Tibial nerve (tissue), 4 donors: ENCODE measurements at regions not wholly inside any gene's neighbourhood (a gene's known extent, or its start where the extent isn't known, plus 50 kb on each side); places are given as distances from the start of the nearest gene placed in this dataset.

Experiments
- DNase-seq, 2 donors: peaks; one replicate each; pipeline ENCODE4 v3.0.0-alpha.2; 2019; ENCODE audit warnings: low spot score in 2 of 2
- H3K27ac ChIP-seq, 4 donors: fragments of 200-600 bp; sonication (generic) in 3 of 4; one replicate each; pipeline ENCODE4 v1.5.1; 2017 to 2019; ENCODE audit warnings: mild to moderate bottlenecking in 1 of 4
- H3K27me3 ChIP-seq, 2 donors: fragments of 200-600 bp; sonication (generic) in 1 of 2; one replicate each; pipeline versions ENCODE4 v1.5.1 to v1.6.0; 2017 to 2019
- H3K36me3 ChIP-seq, 3 donors: fragments of 200-600 bp; sonication (generic); one replicate each; pipeline ENCODE4 v1.5.1; 2018 to 2019
- H3K4me1 ChIP-seq, 4 donors: fragments of 200-600 bp; sonication (generic) in 3 of 4; one replicate each; pipeline ENCODE4 v1.5.1; 2017 to 2019
- H3K4me3 ChIP-seq, 4 donors: fragments of 200-600 bp; sonication (generic) in 3 of 4; one replicate each; pipeline ENCODE4 v1.5.1; 2017 to 2019; ENCODE audit warnings: mild to moderate bottlenecking in 1 of 4, moderate library complexity in 1 of 4
- H3K9me3 ChIP-seq, 4 donors: fragments of 200-600 bp; sonication (generic) in 3 of 4; one replicate each; pipeline ENCODE4 v1.5.1; 2017 to 2019
- EP300 ChIP-seq, 2 donors: sonication (generic); formaldehyde crosslinking; IDR thresholded peaks; one replicate each; pipeline ENCODE4 v1.6.1; 2017; ENCODE audit warnings: antibody characterized with exemption in 2 of 2, mild to moderate bottlenecking in 1 of 2
- POLR2A ChIP-seq, 2 donors: fragments of 450-650 bp; IDR thresholded peaks; one replicate each; pipeline ENCODE4 v1.6.1; 2017; ENCODE audit warnings: antibody characterized with exemption in 2 of 2, mild to moderate bottlenecking in 2 of 2, moderate library complexity in 2 of 2
- WGBS, 2 donors: methylation state at CpG; one replicate each; pipeline ENCODE4 v1.1.5; 2018; 5-methylcytosine and 5-hydroxymethylcytosine counted together
- TF ChIP-seq, protein P1 (sequence below), 5 experiments: fragments of 200-600 bp in 3 of 5; fragments of 450-650 bp in 2 of 5; sonication (generic) in 3 of 5; IDR thresholded peaks; one replicate each; pipeline ENCODE4 v1.5.1; 2016 to 2019; ENCODE audit warnings: antibody characterized with exemption in 5 of 5, mild to moderate bottlenecking in 3 of 5, moderate library complexity in 2 of 5

GRCh38 chr3:81913886-81914663, 152.6 kb upstream of the GBE1 start:
- Histone ChIP-seq H3K9me3 (no peaks in the 10 kb centered on the region), H3K27ac (no peak overlapping the region), H3K36me3 (no peaks in the 10 kb centered on the region), H3K4me3 (no peak overlapping the region), H3K27me3 (no peaks in the 10 kb centered on the region), H3K4me1 (peaks cover 0 to 4% (median 0%) of the 10 kb centered on the region in 4 donors)
- WGBS, 2 donors, result 64 to 76% methylated on average over 1 of the region's 1 CpG
- TF ChIP-seq EP300 (IDR thresholded peaks at IDR 0.05), result no peak
- TF ChIP-seq POLR2A (IDR thresholded peaks at IDR 0.05), result no peak
- TF ChIP-seq, protein P1, sequence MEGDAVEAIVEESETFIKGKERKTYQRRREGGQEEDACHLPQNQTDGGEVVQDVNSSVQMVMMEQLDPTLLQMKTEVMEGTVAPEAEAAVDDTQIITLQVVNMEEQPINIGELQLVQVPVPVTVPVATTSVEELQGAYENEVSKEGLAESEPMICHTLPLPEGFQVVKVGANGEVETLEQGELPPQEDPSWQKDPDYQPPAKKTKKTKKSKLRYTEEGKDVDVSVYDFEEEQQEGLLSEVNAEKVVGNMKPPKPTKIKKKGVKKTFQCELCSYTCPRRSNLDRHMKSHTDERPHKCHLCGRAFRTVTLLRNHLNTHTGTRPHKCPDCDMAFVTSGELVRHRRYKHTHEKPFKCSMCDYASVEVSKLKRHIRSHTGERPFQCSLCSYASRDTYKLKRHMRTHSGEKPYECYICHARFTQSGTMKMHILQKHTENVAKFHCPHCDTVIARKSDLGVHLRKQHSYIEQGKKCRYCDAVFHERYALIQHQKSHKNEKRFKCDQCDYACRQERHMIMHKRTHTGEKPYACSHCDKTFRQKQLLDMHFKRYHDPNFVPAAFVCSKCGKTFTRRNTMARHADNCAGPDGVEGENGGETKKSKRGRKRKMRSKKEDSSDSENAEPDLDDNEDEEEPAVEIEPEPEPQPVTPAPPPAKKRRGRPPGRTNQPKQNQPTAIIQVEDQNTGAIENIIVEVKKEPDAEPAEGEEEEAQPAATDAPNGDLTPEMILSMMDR (IDR thresholded peaks at IDR 0.05), result no peak
- no peak for DNase-seq

- TF ChIP-seq EP300 (IDR thresholded peaks at IDR 0.05) (no peak), POLR2A (IDR thresholded peaks at IDR 0.05) (no peak)
- TF ChIP-seq, protein P1 (IDR thresholded peaks at IDR 0.05), result no peak
- no peak for DNase-seq
- no peak overlapping the region for H3K27ac ChIP-seq
- H3K9me3 ChIP-seq, result no peaks in the 10 kb centered on the region
- no peaks in the 10 kb centered on the region for H3K27me3 ChIP-seq
- 92 to 97% methylated on average over 2 of the region's 2 CpGs for WGBS, 2 donors
- H3K4me3 ChIP-seq, result no peak overlapping the region
- H3K4me1 ChIP-seq, result peaks cover 0 to 4% (median 0%) of the 10 kb centered on the region in 4 donors
- no peaks in the 10 kb centered on the region for H3K36me3 ChIP-seq
Measured at GRCh38 chr3:81911221-81911620, 149.8 kb upstream of the GBE1 start.

- TF ChIP-seq POLR2A (IDR thresholded peaks at IDR 0.05), result no peak
- TF ChIP-seq, protein P1 (IDR thresholded peaks at IDR 0.05), result peak; percentile 50 to 75 (median 59)
- DNase-seq, result peak in 1 of 2 donors; percentile 17
- WGBS, 2 donors, result 21 to 27% methylated on average over 5 of the region's 5 CpGs
- H3K4me1 ChIP-seq, result peaks cover 0 to 4% (median 0%) of the 10 kb centered on the region in 4 donors
- H3K27ac ChIP-seq, result no peak overlapping the region
- no peak overlapping the region for H3K4me3 ChIP-seq
- H3K36me3 ChIP-seq, result no peaks in the 10 kb centered on the region
- H3K9me3 ChIP-seq, result no peaks in the 10 kb centered on the region
- no peaks in the 10 kb centered on the region for H3K27me3 ChIP-seq
Measured at GRCh38 chr3:81910244-81910852, 148.9 kb upstream of the GBE1 start.

DNA sequence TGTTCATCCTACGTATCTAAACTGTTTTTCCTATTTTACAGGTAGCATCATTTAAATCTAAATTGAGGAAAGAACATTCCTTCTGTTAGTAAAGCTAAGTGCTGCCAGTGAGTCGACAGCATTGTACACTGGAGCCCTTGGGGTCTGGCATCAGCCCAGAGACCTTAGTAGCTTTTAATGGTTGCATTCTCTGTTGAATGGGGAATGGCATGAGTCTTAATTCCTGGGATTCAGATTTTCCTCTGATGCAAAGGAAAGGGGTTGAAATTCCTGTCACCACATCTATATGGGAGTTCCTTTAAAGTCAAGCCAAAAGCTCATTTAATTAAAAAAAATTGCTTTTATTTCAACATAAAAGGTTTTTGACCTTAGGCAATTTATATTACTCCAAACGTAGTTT, 148.4 kb upstream of the GBE1 start:
- WGBS, 2 donors, result 54 to 58% methylated on average over 3 of the region's 3 CpGs
- no peaks in the 10 kb centered on the region for H3K36me3 ChIP-seq
- no peaks in the 10 kb centered on the region for H3K27me3 ChIP-seq
- TF ChIP-seq POLR2A (IDR thresholded peaks at IDR 0.05), result no peak
- TF ChIP-seq EP300 (IDR thresholded peaks at IDR 0.05), result no peak
- TF ChIP-seq, protein P1 (IDR thresholded peaks at IDR 0.05), result no peak
- H3K4me1 ChIP-seq, result peaks cover 0 to 4% (median 0%) of the 10 kb centered on the region in 4 donors
- no peaks in the 10 kb centered on the region for H3K9me3 ChIP-seq
- no peak overlapping the region for H3K27ac ChIP-seq
- H3K4me3 ChIP-seq, result no peak overlapping the region
- DNase-seq, result no peak

DNA sequence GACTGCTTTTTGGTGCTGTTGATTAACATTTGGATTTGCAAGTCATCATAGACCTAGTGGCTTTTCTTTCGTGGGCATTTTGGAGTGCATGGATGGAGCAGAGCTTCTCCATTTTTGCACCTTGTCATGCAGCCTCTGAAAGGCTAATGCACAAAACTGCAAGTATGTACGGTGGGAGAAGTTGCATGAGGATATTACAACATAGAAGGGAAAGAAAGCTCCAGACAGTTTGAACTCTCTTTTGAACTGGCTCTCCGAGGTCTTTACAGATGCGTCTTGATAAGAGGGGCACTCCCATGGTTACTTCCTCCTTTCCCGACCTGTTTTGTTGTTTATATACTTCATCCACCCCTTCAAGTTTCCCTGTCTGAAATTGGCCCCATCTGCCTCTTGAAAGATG, 147.1 kb upstream of the GBE1 start:
- WGBS, 2 donors, result 68 to 77% methylated on average over 5 of the region's 5 CpGs
- no peaks in the 10 kb centered on the region for H3K9me3 ChIP-seq
- no peak overlapping the region for H3K4me3 ChIP-seq
- H3K4me1 ChIP-seq, result peaks cover 0 to 4% (median 0%) of the 10 kb centered on the region in 4 donors
- H3K27ac ChIP-seq, result no peak overlapping the region
- H3K36me3 ChIP-seq, result no peaks in the 10 kb centered on the region
- H3K27me3 ChIP-seq, result no peaks in the 10 kb centered on the region
- no peak for DNase-seq
- no peak for TF ChIP-seq POLR2A (IDR thresholded peaks at IDR 0.05)
- TF ChIP-seq, protein P1 (IDR thresholded peaks at IDR 0.05), result no peak
- TF ChIP-seq EP300 (IDR thresholded peaks at IDR 0.05), result no peak
